Bronchial epithelial cell (primary cell): ENCODE measurements at regions not wholly inside any gene's neighbourhood (a gene's known extent, or its start where the extent isn't known, plus 50 kb on each side); places are given as distances from the start of the nearest gene placed in this dataset.

Experiments used
- DNase-seq: peaks from one replicate; pipeline ENCODE4 v3.0.0-alpha.2; 2010; ENCODE audit warnings: low read depth
- FAIRE-seq: peaks from 2 replicates; lab custom pipeline; 2011; peaks lifted over from hg19 to GRCh38; lab: Jason Lieb, UNC
- H3K27me3 ChIP-seq: 2 replicates; pipeline ENCODE4 v1.5.1; 2011; ENCODE audit warnings: low read length; ENCODE audit not compliant: control insufficient read depth, insufficient read depth
- H3K36me3 ChIP-seq: 2 replicates; pipeline ENCODE4 v1.5.1; 2011; ENCODE audit warnings: low read length; ENCODE audit not compliant: control insufficient read depth, insufficient read depth
- H3K4me3 ChIP-seq: 2 replicates; pipeline ENCODE4 v1.5.1; 2011; ENCODE audit warnings: mild to moderate bottlenecking, low read depth, low read length, control low read depth
- TF ChIP-seq, protein P1 (sequence below): IDR thresholded peaks from 2 replicates; pipeline ENCODE4 v1.5.1; 2011; ENCODE audit warnings: mild to moderate bottlenecking, moderate library complexity, low read length, control low read depth, inconsistent platforms; ENCODE audit not compliant: insufficient read depth, severe bottlenecking

GRCh38 chr11:70607561-70607960 is 209.2 kb downstream of the CTTN start:
- TF ChIP-seq, protein P1, sequence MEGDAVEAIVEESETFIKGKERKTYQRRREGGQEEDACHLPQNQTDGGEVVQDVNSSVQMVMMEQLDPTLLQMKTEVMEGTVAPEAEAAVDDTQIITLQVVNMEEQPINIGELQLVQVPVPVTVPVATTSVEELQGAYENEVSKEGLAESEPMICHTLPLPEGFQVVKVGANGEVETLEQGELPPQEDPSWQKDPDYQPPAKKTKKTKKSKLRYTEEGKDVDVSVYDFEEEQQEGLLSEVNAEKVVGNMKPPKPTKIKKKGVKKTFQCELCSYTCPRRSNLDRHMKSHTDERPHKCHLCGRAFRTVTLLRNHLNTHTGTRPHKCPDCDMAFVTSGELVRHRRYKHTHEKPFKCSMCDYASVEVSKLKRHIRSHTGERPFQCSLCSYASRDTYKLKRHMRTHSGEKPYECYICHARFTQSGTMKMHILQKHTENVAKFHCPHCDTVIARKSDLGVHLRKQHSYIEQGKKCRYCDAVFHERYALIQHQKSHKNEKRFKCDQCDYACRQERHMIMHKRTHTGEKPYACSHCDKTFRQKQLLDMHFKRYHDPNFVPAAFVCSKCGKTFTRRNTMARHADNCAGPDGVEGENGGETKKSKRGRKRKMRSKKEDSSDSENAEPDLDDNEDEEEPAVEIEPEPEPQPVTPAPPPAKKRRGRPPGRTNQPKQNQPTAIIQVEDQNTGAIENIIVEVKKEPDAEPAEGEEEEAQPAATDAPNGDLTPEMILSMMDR: no peak
- FAIRE-seq: no peak
- Histone ChIP-seq H3K4me3 (no peak overlapping the region), H3K27me3 (peaks cover 2% of the 10 kb centered on the region), H3K36me3 (no peaks in the 10 kb centered on the region)
- no peak for DNase-seq

GRCh38 chr11:70608568-70609470 is 210.5 kb downstream of the CTTN start:
- Histone ChIP-seq H3K27me3 (peaks cover 2% of the 10 kb centered on the region), H3K36me3 (no peaks in the 10 kb centered on the region), H3K4me3 (no peak overlapping the region)
- peak; percentile 23 for DNase-seq
- FAIRE-seq: no peak
- TF ChIP-seq, protein P1: no peak

GRCh38 chr11:70610566-70611565 is 212.5 kb downstream of the CTTN start:
- TF ChIP-seq, protein P1: no peak
- no peaks in the 10 kb centered on the region for H3K36me3 ChIP-seq
- no peak for FAIRE-seq
- no peak for DNase-seq
- H3K4me3 ChIP-seq: no peak overlapping the region
- peaks cover 2% of the 10 kb centered on the region for H3K27me3 ChIP-seq

GRCh38 chr11:70611821-70612220 is 213.5 kb downstream of the CTTN start:
- TF ChIP-seq, protein P1: no peak
- DNase-seq (no peak), FAIRE-seq (no peak)
- peaks cover 2% of the 10 kb centered on the region for H3K27me3 ChIP-seq
- no peaks in the 10 kb centered on the region for H3K36me3 ChIP-seq
- no peak overlapping the region for H3K4me3 ChIP-seq

DNA sequence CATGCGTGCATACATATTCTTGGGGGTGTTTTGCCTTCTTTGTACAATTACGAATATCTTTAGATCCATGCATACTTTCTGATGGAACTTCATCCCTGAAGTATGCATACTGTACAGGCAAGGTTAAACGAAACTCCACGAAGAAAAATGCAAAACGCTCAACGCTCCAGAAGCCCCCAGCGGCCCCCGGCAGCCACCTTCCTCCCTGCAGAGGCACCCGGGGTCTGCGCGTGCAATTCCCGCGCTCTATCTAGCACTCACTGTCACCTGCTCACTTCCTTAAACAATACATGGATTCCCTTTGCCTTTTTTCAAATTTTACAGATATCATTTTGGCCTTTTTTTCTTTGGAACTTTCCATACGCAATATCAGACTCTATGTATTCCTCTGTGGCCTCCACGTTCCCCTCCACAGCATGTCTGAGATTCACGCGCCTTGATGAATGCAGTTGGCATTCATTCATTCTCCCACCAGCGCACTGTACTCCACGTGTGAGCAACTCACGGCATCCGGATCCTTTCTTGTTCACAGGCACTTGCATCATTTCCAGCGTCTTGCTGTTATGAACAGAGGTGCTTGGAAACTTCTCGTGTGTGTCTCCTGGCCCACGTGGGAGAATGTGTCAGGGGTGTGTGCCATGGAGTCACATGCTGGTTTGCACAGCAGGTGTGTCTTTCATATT is 214.3 kb downstream of the CTTN start:
- DNase-seq (no peak), FAIRE-seq (no peak)
- TF ChIP-seq, protein P1: no peak
- Histone ChIP-seq H3K27me3 (peaks cover 2% of the 10 kb centered on the region), H3K36me3 (no peaks in the 10 kb centered on the region), H3K4me3 (no peak overlapping the region)
